Peyer's patch (tissue), 4 donors: ENCODE measurements at regions not wholly inside any gene's neighbourhood (a gene's known extent, or its start where the extent isn't known, plus 50 kb on each side); places are given as distances from the start of the nearest gene placed in this dataset.

Experiments
- DNase-seq, 3 donors: peaks; one replicate each; pipeline ENCODE4 v3.0.0-alpha.2; 2017 to 2019
- H3K27ac ChIP-seq, 4 donors: fragments of 200-600 bp; sonication (generic); one replicate each; pipeline ENCODE4 v1.5.1; 2016 to 2019
- H3K27me3 ChIP-seq, 2 donors: fragments of 200-600 bp; sonication (generic); one replicate each; pipeline ENCODE4 v1.5.1; 2019
- H3K36me3 ChIP-seq, 3 donors: fragments of 200-600 bp; sonication (generic); one replicate each; pipeline ENCODE4 v1.5.1; 2016 to 2019
- H3K4me1 ChIP-seq, 4 donors: fragments of 200-600 bp; sonication (generic); one replicate each; pipeline ENCODE4 v1.5.1; 2016 to 2019
- H3K4me3 ChIP-seq, 4 donors: fragments of 200-600 bp; sonication (generic); 1 replicate in 3 of 4; 2 replicates in 1 of 4; pipeline ENCODE4 v1.5.1; 2016 to 2019; ENCODE audit warnings: mild to moderate bottlenecking in 1 of 4
- H3K9me3 ChIP-seq, 4 donors: fragments of 200-600 bp; sonication (generic); one replicate each; pipeline ENCODE4 v1.5.1; 2016 to 2019; ENCODE audit warnings: mild to moderate bottlenecking in 1 of 4
- POLR2A ChIP-seq, 2 donors: fragments of 450-650 bp; IDR thresholded peaks; one replicate each; pipeline ENCODE4 v1.5.1; 2017; ENCODE audit warnings: antibody characterized with exemption in 2 of 2, mild to moderate bottlenecking in 2 of 2, moderate library complexity in 2 of 2
- TF ChIP-seq, protein P1 (sequence below), 6 experiments: fragments of 450-650 bp in 4 of 6; fragments of 200-600 bp in 2 of 6; sonication (generic) in 1 of 6; IDR thresholded peaks; one replicate each; pipeline ENCODE4 v1.5.1; 2017 to 2019; ENCODE audit warnings: antibody characterized with exemption in 6 of 6, mild to moderate bottlenecking in 3 of 6, moderate library complexity in 1 of 6

DNA sequence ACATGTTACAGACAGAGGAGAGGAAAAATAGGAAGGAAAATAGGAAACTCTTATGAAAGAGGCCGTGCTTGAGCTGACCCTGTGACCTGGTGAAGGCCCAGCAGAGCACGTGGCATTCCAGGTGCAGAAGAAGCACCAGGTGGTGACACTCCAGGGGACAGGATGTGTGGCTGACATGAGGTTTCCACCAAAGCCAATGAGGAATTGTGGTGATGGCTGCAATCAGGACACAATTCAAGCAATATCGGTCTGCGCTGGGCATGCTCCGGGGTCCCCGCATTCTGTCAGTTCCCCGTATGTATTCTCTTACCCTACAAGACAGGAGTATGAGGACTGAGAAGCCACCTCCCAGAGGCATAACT lies 504.2 kb downstream of the EIPR1 start:
- TF ChIP-seq, protein P1, sequence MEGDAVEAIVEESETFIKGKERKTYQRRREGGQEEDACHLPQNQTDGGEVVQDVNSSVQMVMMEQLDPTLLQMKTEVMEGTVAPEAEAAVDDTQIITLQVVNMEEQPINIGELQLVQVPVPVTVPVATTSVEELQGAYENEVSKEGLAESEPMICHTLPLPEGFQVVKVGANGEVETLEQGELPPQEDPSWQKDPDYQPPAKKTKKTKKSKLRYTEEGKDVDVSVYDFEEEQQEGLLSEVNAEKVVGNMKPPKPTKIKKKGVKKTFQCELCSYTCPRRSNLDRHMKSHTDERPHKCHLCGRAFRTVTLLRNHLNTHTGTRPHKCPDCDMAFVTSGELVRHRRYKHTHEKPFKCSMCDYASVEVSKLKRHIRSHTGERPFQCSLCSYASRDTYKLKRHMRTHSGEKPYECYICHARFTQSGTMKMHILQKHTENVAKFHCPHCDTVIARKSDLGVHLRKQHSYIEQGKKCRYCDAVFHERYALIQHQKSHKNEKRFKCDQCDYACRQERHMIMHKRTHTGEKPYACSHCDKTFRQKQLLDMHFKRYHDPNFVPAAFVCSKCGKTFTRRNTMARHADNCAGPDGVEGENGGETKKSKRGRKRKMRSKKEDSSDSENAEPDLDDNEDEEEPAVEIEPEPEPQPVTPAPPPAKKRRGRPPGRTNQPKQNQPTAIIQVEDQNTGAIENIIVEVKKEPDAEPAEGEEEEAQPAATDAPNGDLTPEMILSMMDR (IDR thresholded peaks at IDR 0.05), result no peak
- TF ChIP-seq POLR2A (IDR thresholded peaks at IDR 0.05), result no peak

DNA sequence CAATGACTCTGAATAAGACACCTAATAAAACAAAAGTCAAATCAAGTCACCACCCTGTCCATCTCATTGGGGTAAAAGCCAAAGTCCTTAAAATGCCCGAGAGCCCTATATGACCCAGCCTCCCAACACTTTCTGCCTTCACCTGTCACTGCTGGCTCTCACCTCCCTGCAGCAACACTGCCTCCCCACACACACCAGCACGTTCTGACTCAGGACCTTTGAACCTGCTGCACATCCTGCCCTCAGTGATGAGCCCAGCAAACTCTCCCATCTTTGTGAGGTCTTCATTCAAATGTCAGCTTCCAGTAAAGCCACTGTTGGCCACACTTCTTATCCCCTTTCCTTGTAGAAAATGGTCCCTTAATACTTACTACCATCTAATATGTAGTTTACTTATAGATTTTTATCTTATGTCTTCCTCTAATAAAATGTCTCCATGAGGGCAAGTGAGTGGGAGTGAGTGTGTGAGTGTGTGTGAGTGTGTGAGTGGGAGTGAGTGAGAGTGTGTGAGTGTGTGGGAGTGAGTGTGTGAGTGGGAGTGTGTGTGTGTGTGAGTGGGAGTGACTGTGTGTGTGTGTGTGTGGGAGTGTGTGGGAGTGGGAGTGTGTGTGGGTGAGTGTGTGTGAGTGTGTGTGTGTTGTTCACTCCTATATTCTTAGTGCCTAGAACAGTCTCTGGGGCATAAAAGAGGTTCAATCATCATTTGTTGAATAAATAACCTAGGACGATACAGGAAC lies 504.7 kb downstream of the EIPR1 start:
- Histone ChIP-seq H3K36me3 (no peaks in the 10 kb centered on the region), H3K4me3 (no peak overlapping the region), H3K9me3 (peaks cover 0 to 10% (median 0%) of the 10 kb centered on the region in 4 donors), H3K27ac (no peak overlapping the region), H3K27me3 (no peaks in the 10 kb centered on the region), H3K4me1 (no peaks in the 10 kb centered on the region)
- no peak for DNase-seq
- no peak for TF ChIP-seq POLR2A (IDR thresholded peaks at IDR 0.05)
- TF ChIP-seq, protein P1 (IDR thresholded peaks at IDR 0.05), result no peak

More for the DNA sequence above, 504.2 kb downstream of the EIPR1 start:
- Histone ChIP-seq H3K27me3 (no peaks in the 10 kb centered on the region), H3K36me3 (no peaks in the 10 kb centered on the region), H3K27ac (no peak overlapping the region), H3K4me1 (no peaks in the 10 kb centered on the region), H3K4me3 (no peak overlapping the region), H3K9me3 (peaks cover 0 to 10% (median 0%) of the 10 kb centered on the region in 4 donors)
- no peak for DNase-seq

DNA sequence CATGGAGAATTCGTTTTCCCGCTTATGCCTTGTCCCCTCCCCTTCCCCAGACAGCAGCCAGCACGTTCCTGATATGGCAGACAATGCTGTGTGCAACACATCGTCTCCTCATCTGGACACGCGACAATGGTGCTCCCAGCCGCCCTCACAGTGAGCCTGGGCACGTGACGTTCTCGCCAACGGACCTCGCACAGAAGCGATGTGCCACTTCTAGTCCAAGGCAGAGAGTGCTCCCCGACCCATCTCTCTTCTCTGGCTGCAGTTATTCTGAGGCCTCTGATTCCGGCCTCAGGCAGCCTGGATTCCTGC lies 505.4 kb downstream of the EIPR1 start:
- H3K27me3 ChIP-seq, result no peaks in the 10 kb centered on the region
- DNase-seq, result peak in 1 of 3 donors; percentile 35
- no peak overlapping the region for H3K27ac ChIP-seq
- peaks cover 0 to 10% (median 0%) of the 10 kb centered on the region in 4 donors for H3K9me3 ChIP-seq
- H3K4me3 ChIP-seq, result no peak overlapping the region
- no peaks in the 10 kb centered on the region for H3K4me1 ChIP-seq
- no peaks in the 10 kb centered on the region for H3K36me3 ChIP-seq
- TF ChIP-seq, protein P1 (IDR thresholded peaks at IDR 0.05), result no peak
- no peak for TF ChIP-seq POLR2A (IDR thresholded peaks at IDR 0.05)

DNA sequence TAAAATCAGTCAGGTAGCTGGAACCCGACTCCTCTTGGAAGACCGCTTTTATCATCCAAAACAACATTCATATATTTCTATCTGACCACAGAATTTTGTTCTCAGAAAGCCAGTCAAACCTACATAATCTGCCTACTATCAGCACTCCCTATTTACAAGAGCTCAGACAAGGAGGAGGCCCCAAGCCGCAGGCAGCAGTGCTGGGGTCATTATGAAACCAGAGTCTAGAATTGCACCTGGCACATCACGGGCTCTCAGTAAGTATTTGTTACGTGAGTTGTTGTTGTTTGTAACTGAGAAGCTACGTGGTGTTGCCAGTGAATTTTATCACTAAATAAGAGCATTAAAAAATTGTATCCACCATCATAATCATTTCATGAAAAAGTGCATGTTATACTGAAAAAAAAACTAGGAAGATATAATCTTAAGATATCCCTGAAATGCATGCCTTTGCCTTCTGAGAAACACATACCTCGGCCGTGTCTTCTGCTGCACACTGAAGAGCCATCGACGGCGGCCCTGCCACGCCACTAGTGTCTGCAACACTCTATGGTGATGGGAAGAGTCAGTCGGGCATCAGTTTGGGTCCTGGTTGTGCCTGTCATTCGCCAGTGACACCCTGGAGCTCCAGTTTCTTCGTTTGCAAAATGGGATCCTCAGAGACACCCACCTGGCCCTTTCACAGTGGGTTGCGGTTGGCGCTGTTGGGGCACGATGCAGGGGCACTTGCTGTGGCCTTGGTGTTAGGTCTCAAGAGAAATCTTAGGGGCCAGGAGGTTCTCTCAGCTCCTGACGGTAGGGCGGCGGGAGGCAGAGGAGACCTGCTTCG lies 505.9 kb downstream of the EIPR1 start:
- TF ChIP-seq POLR2A (IDR thresholded peaks at IDR 0.05), result no peak
- TF ChIP-seq, protein P1 (IDR thresholded peaks at IDR 0.05), result no peak
- DNase-seq, result no peak
- Histone ChIP-seq H3K9me3 (peaks cover 0 to 10% (median 0%) of the 10 kb centered on the region in 4 donors), H3K4me1 (no peaks in the 10 kb centered on the region), H3K36me3 (no peaks in the 10 kb centered on the region), H3K4me3 (no peak overlapping the region), H3K27me3 (no peaks in the 10 kb centered on the region), H3K27ac (no peak overlapping the region)

DNA sequence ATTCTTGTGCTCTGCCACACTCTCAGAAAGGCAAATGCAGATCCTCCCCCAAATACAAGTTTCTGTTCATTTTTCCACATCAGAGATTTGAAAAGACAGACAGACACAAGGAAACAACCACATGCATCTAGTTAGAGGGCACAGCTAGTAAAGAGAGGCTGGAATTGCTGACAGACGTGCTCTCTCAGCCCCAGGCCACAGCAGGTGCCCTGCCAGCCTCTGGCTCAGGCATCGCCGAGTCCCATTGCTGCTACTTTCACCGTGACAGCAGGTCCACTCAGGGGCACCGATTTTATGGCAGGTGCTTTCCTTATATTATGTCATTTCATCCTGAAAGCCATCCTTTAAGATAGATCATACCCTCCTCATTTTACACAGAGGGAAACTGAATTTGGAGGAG lies 507.5 kb downstream of the EIPR1 start:
- no peak for TF ChIP-seq POLR2A (IDR thresholded peaks at IDR 0.05)
- TF ChIP-seq, protein P1 (IDR thresholded peaks at IDR 0.05), result no peak

More for the DNA sequence above, 507.5 kb downstream of the EIPR1 start:
- Histone ChIP-seq H3K27me3 (no peaks in the 10 kb centered on the region), H3K4me3 (no peak overlapping the region), H3K36me3 (no peaks in the 10 kb centered on the region), H3K27ac (no peak overlapping the region), H3K9me3 (peaks cover 0 to 6% (median 0%) of the 10 kb centered on the region in 4 donors), H3K4me1 (no peaks in the 10 kb centered on the region)
- peak in 1 of 3 donors; percentile 22 for DNase-seq
